ENCODE measurements at regions not wholly inside any gene's neighbourhood (a gene's known extent, or its start where the extent isn't known, plus 50 kb on each side); places are given as distances from the start of the nearest gene placed in this dataset.

DNA sequence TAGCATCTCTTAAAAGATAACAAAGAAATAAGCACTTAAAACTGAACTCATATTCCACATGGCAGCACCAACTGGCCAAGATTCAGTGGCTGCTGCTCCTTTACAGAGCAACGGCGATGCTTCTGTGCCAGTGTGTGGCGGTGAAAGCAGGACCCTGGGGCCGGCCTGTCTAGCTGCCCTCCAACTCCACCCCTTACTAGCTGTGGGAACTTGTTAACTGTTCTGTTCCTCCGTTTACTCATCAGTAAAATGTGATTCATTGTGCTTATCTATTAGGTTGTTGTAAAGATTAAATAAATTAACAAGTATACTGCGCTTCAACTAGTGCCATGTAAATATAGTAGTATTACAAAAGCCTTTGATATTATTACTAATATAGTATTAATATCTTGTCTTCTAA lies 133.2 kb downstream of the GDAP2 start:
- TF ChIP-seq CTCF (IDR thresholded peaks at IDR 0.05; ENCODE audit: poor library complexity, severe bottlenecking) = no peak
- TF ChIP-seq POLR2AphosphoS5 (IDR thresholded peaks at IDR 0.05) = no peak
- TF ChIP-seq RAD21 (conservative IDR thresholded peaks at IDR 0.05) = no peak
- no peak for TF ChIP-seq EZH2 (IDR thresholded peaks at IDR 0.05; ENCODE audit: borderline replicate concordance, insufficient read depth, low read length, poor library complexity, severe bottlenecking)
- no peak for TF ChIP-seq SMC3 (conservative IDR thresholded peaks at IDR 0.05; ENCODE audit: poor library complexity)
- TF ChIP-seq, protein P1, sequence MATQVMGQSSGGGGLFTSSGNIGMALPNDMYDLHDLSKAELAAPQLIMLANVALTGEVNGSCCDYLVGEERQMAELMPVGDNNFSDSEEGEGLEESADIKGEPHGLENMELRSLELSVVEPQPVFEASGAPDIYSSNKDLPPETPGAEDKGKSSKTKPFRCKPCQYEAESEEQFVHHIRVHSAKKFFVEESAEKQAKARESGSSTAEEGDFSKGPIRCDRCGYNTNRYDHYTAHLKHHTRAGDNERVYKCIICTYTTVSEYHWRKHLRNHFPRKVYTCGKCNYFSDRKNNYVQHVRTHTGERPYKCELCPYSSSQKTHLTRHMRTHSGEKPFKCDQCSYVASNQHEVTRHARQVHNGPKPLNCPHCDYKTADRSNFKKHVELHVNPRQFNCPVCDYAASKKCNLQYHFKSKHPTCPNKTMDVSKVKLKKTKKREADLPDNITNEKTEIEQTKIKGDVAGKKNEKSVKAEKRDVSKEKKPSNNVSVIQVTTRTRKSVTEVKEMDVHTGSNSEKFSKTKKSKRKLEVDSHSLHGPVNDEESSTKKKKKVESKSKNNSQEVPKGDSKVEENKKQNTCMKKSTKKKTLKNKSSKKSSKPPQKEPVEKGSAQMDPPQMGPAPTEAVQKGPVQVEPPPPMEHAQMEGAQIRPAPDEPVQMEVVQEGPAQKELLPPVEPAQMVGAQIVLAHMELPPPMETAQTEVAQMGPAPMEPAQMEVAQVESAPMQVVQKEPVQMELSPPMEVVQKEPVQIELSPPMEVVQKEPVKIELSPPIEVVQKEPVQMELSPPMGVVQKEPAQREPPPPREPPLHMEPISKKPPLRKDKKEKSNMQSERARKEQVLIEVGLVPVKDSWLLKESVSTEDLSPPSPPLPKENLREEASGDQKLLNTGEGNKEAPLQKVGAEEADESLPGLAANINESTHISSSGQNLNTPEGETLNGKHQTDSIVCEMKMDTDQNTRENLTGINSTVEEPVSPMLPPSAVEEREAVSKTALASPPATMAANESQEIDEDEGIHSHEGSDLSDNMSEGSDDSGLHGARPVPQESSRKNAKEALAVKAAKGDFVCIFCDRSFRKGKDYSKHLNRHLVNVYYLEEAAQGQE (IDR thresholded peaks at IDR 0.05; ENCODE audit: borderline replicate concordance) = no peak
- TF ChIP-seq EP300 (conservative IDR thresholded peaks at IDR 0.05; ENCODE audit: poor library complexity, severe bottlenecking) = no peak
- no peak for TF ChIP-seq TAF1 (IDR thresholded peaks at IDR 0.05; ENCODE audit: low read depth)
- no peak for TF ChIP-seq MXI1 (conservative IDR thresholded peaks at IDR 0.05; ENCODE audit: poor library complexity, severe bottlenecking)
